ENCODE measurements at regions not wholly inside any gene's neighbourhood (a gene's known extent, or its start where the extent isn't known, plus 50 kb on each side); places are given as distances from the start of the nearest gene placed in this dataset.

DNA sequence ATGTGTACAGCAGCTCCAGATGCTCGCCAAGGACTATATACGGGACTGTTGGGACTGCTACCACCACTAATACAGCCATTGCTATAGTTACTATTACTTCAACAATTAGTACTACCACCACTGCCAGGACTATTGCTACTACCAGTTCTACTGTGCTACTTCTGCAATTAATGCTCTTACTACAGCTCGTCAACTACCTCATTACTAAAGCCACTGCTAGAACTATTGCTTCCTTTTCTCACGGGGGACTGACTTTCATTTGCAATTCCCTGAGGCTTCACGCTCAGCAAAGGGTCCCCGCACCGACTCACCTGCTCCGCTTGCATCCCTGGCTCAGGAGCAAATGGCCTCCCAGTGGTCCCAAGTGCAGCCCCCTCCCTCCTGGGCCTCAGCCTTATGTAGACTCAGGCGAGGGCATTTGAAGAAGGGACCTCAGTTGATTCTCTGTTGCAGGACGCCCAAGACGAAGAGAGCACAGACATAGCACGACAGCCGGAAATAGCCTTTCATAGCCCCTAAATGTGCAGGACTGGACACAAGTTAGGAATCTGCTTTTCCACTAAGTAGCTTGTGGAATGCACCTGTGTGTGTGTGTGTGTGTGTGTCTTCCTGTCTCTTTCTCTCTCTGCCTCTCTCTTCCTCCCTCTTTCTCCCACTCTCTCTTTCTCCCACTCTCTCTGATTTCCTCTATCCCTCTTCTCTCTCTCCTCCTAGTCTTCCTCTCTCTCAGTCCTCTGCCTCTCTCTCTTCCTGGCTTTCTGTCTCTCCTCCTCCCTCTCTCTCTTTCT is 294.8 kb downstream of the ASMT start:
- TF ChIP-seq, protein P1, sequence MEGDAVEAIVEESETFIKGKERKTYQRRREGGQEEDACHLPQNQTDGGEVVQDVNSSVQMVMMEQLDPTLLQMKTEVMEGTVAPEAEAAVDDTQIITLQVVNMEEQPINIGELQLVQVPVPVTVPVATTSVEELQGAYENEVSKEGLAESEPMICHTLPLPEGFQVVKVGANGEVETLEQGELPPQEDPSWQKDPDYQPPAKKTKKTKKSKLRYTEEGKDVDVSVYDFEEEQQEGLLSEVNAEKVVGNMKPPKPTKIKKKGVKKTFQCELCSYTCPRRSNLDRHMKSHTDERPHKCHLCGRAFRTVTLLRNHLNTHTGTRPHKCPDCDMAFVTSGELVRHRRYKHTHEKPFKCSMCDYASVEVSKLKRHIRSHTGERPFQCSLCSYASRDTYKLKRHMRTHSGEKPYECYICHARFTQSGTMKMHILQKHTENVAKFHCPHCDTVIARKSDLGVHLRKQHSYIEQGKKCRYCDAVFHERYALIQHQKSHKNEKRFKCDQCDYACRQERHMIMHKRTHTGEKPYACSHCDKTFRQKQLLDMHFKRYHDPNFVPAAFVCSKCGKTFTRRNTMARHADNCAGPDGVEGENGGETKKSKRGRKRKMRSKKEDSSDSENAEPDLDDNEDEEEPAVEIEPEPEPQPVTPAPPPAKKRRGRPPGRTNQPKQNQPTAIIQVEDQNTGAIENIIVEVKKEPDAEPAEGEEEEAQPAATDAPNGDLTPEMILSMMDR (conservative IDR thresholded peaks at IDR 0.05): no peak
- H3K27ac ChIP-seq: no peak overlapping the region

DNA sequence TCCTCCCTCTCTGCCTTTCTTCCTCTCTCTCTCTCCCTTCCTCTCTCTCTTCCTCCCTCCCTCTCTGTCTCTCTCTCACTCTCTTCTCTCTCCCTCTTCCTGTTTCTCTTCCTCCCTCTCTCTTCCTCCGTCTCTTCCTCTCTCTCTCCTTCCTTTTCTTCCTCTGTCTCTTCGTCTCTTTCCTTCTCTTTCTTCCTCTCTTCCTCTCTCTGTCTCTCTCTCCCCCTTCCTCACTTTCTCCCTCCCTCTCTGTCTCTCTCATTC is 295.3 kb downstream of the ASMT start:
- TF ChIP-seq, protein P1 (conservative IDR thresholded peaks at IDR 0.05): no peak
- no peak overlapping the region for H3K27ac ChIP-seq

DNA sequence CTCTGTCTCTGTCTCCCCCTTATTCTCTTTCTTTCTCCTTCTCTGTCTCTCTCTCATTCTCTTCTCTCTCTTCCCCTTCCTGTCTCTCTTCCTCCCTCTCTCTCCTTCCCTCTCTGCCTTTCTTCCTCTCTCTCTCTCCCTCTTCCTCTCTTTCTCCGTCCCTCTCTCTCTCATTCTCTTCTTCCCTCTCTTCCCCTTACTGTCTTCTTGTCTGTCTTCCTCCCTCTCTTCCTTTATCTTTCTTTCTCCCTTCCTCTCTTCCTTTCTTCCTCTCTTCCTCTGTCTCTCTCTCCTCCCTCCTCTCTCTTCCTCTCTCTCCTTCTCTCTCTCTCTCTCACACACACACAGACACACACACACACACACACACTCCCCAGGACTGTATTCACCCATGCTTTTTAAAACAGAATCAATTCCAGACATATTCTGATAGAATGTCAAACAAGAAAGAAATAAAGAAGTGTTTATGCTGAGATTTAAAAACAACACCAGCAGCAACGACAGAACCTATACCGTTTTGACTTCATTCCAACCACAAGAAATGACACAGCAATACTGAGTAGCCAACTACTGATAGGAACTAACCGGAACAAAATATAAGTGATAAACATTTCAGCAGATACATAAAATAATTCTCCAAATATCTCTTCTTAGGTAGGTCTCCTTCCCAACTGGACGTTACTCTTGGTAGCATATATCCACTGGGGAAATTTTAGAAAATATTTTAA is 296.7 kb downstream of the ASMT start:
- no peak overlapping the region for H3K27ac ChIP-seq
- TF ChIP-seq, protein P1 (conservative IDR thresholded peaks at IDR 0.05): no peak

DNA sequence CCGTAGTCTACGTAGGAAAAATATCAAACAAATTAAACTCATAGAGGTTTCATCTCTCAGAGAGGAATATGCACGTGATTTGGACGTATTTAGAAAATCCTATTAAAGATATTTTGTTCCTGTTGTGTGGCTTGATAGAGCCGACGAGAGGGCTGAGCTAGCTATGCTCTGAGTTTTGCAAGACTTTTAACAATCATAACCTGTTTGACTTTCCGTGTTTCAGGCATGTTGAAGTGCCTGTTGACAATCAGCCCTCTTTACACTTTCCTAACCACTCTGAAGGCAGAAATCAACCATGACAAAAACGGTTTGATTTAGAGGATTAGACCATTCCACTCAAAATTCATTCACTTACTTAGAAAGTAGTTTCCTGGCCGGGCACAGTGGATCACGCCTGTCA is 297.3 kb downstream of the ASMT start:
- H3K27ac ChIP-seq: no peak overlapping the region
- TF ChIP-seq, protein P1 (conservative IDR thresholded peaks at IDR 0.05): no peak

DNA sequence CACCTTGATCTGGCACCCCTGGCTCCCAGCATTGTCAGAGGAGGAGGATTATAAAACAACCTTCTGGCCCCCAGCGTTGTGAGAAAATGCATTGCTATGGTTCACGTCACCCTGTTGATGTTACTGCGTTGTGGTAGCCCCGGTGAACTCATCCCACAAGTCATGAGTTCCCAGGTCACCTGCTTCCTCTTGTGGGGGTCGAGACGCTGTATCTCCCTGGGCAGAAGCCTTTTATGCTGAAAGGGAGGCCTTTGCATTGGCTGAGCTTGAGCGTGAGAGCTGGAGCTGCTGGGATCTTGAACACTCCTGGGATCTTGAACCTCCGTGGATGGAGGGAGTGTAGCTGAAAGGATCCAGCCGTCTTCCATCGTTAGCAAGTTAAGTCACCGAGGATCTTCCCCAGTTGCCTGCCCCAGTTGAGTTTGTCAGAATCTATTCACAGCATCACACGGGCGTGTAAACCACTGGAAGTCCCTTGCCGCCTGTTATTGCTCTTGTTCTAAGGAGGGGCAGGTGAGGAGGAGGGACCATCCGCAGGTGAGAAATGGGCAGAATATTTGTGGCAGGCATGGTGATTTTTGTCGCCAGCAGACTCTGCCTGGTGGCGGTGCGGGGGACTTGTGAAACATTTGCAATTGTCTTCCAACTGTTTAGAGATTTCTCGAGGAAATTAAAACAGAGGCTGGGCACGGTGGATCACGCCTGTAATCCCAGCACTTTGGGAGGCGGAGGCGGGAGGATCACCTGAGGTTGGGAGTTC is 299.9 kb downstream of the ASMT start:
- no peak overlapping the region for H3K27ac ChIP-seq
- TF ChIP-seq, protein P1 (conservative IDR thresholded peaks at IDR 0.05): no peak

DNA sequence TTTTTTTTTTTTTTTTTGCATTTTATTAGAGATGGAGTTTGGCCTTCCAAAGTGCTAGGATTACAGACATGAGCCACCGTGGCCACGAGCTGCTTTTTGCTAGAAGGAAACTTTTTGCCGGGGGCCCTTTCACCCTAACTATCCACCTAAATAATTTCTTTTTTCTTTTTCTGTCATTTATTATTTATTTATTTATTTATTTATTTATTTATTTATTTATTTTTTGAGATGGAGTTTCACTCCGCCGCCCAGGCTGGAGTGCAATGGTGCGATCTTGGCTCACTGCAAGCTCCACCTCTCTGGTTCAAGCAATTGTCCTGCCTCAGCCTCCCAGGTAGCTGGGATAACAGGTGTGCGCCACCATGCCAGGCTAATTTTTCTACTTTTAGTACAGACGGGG is 303.9 kb downstream of the ASMT start:
- TF ChIP-seq, protein P1 (conservative IDR thresholded peaks at IDR 0.05): no peak
- H3K27ac ChIP-seq: no peak overlapping the region

DNA sequence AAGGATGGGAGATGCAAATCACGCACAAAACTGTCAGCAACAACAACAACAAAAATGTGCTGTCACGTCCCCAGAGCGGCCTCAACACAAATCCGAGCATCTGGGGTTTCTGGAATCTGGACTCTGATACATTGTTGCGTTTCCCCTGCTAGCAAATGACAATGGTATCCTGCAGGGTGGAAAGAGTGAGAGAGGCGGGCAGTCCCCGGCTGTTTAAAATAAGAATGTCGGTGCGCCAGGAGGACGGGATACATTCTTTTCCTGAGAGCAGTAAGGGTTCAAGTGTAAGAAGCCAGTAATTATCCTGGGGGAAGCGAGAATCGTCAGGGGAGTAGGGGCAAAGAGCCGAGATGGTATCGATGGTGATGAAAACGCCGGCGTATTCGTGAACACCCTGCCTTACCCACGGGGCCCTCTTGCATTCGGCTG is 310.2 kb downstream of the ASMT start:
- TF ChIP-seq, protein P1 (conservative IDR thresholded peaks at IDR 0.05): no peak
- no peak overlapping the region for H3K27ac ChIP-seq
